Limb (tissue), 2 donors: ENCODE measurements at regions not wholly inside any gene's neighbourhood (a gene's known extent, or its start where the extent isn't known, plus 50 kb on each side); places are given as distances from the start of the nearest gene placed in this dataset.

Source experiments
- DNase-seq, 2 donors: peaks; one replicate each; pipeline ENCODE4 v3.0.0-alpha.2; 2016; ENCODE audit errors: extremely low spot score in 2 of 2

DNA sequence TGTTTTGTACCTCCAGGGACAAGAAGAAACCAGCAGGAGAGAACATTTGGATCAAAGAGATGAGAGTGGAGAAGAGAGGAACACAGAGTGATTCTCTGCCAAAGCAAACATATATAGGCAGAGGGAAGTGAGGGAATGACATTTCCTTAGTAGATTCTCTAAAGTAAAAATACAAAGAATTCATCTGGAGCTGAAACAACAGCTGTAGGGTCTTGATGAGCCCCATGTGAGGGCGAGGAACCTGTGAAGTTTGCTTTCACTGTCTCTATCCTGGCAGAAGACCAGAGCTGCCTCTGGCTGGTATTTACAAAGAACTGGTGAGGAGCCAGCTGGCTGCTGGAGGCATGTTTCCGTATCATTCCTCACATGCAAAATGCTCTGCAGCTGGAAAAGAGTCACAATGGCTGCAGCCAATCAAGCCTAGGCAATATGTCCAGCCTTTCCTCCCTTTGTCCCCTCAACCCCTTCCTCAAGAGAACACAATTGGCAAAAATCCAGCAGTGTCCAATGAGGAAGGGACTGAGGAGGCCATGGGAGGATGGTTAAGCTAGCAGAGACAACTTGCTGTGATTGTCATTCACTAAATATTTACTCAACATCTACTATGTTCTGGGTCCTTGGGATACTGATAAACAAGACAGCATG, 122.5 kb downstream of the PHLDA1 start:
- DNase-seq = peak; percentile 82 to 93

DNA sequence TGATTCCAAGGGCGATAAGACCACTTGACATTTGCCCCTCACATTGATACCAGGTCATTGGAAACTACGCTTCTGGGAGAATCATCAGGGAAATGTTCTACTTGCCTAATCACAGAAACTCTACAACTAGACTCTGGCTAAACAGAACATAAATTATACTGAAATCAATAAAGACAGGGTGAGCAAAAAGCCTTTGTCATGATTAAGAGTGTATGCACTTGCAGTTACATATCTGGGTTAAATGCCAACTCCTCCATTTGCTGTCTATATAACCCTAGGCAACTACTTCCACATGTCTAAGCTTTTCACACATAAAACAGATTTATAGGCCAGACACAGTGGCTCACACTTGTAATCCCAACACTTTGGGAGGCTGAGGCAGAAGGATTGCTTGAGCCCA, 125.7 kb downstream of the PHLDA1 start:
- DNase-seq = no peak

DNA sequence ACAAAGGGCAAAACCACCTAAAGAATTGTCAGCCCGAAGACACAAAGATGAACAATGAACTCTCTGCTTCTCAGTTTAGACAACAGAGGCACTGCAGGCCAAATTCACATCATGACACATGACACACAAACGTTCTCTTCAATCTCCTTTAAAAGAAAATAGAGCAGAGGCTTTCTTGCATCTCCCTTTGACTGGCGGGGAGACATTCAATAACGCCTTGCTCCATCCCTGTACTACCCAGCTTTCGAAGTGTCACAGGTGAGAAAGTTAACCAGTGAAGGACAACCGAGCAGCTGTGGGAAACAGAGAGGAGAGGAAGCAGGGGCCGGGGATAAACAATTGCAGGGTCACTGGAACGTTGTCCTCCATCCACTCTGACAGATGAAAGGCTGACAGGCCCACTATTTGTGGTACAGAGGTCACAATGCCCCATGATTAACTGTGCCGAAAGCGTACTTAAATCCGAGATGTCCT, 130.8 kb downstream of the PHLDA1 start:
- DNase-seq = no peak

DNA sequence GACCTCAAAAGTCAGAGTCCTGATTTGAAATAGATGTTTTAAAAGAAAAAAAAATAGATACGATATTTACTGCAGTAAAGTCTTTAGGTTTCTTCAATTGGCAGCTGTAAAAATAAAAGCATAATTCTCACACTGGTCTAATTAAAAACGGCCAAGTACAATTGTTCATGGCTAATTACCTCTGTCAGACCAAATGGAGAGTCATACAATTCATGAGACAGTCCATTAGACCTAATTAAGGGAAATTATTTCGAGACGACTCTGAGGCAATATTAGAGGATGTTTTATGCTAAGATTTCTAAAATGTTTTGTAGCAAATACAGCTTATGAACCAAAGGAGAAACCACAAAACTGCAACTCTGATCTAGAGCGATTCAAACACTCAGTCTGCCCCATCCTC, 131.3 kb downstream of the PHLDA1 start:
- no peak for DNase-seq

DNA sequence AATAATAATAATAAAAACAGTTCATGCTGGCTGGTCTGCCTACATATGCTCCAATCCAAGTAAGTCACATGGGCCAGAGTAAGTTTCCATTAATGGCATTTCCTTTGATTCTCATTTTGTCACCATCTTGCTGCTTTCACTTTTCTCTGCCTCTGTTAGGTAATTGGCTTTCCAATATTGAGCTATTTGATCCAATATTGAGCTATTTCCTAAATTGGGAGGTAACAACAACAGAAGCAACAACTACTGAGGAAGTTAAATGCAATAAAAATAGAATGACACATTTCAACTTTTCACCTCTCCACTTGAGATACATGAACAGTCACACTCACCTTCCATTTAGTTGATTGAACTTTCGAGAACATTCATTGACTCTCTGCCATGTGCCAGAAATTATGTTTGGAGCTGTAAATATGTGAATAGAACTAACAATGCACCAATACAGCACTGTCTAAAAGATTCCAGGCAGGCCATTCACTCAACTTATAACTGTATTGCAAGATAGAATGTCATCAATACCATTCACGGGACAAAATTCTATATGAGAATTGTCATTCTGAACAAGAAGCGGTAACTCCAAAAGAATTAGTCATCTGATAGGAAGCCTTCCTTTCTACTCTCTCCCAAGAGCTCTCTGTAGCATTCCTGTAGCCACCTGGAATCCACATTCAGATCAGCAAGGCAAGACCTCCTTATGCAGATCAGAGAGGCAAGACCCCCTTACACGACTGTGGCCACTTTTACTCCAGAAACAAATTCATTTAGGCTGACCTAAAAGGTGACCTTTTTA, 136.4 kb downstream of the PHLDA1 start:
- DNase-seq = no peak

DNA sequence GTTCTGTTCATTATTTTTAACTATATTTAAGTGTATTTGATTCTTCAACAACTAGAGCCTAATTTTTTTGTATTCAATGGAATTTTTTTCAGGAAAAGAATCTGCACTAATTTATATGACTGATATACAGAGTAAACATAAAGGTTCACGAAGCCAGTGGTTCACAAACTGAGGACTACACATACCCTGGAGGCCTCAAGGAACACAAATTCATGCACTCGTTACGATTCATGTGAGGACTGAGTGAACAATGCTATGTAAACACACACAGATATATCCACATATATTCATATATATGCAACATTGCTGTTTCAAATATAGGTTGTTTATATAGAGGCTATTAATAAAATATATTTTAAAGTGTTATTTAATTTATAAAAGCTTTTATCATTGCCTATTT, 137.8 kb downstream of the PHLDA1 start:
- DNase-seq = no peak

DNA sequence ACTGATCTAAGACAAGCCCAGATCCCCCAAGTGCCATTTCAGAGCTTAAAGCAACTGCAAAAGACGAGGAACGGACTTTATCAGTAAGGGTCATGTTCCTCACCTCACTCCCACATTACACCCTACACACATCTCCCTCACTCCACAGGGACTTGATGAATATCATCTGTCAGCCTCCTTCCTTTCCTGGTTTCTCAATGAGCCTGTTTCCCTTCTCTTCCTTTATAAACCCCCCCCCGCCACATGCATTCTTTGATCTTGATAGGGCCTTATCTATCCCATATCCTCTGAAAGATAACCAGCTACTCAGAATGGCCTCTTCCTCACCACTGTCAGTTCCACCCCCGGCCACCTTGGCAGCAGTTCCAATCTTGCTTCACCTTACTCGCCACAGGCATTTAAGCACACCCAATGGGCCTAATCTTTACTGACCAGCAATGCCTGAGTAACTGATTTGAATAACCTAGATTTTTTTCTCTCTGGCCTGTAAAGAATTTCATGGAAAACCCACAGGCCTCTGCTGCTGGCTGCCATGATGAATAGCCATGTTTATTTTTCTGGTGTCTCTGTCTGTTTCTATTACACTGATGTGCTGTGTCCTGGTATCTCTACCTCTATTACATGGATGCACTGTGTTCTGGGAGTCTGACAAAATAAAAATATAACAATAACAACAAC, 138.7 kb downstream of the PHLDA1 start:
- DNase-seq = no peak

DNA sequence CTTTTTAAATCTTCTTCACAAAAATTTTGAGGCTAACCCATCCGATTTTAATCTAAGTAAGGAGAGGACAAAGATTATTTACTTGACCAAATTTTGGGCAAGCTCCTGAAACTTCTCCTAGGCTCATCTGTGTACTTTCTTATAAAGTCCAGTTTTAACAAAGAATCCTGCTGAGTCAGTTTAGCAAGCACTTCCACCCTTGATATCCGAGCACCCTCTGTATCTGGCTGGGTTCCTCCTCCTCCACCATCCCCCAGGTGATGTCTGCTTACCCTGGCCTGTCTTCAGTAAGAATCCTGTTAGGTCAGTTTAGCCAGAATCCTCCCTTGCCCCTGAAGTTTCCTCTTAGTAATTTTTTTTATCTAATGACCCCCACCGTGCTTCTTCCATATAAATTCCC, 140.5 kb downstream of the PHLDA1 start:
- no peak for DNase-seq

DNA sequence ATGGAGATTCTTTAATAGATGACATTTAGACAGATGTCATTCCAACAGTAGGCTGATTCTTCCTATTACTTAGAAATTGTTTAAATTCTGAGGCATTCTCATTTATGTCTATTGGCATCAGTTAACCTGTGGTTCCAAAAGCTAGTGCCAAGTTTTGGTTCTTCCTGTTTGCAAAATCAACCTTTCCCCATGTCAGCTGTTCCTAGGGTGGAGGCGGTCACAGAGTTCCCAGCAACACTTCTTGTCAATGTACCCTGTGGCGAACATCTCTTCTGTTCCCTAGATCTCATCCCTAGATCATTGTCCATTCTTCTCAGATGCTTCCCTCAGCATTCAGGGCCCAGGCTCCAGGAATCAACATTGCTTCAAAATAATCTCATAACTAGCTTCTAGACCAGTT, 140.9 kb downstream of the PHLDA1 start:
- DNase-seq = no peak

DNA sequence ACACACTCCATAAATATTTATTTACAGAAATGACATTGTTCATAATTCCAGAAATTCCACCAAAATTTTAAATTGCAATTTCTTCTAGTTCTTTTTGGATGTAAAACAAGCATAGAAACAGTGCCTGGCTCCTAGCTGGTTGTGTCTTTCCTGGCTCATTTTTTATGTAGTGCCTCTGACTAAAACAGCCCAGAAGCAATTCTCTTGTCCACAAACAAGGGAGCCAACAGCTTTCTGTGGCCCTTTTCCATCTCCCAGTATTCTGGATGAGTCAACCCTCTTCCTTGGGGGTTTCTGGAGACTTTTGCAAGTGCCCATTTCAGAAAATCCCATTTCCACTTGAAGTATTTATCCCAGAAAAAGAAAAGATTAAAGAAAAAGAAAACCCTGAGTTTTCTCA, 141.4 kb downstream of the PHLDA1 start:
- DNase-seq = no peak

DNA sequence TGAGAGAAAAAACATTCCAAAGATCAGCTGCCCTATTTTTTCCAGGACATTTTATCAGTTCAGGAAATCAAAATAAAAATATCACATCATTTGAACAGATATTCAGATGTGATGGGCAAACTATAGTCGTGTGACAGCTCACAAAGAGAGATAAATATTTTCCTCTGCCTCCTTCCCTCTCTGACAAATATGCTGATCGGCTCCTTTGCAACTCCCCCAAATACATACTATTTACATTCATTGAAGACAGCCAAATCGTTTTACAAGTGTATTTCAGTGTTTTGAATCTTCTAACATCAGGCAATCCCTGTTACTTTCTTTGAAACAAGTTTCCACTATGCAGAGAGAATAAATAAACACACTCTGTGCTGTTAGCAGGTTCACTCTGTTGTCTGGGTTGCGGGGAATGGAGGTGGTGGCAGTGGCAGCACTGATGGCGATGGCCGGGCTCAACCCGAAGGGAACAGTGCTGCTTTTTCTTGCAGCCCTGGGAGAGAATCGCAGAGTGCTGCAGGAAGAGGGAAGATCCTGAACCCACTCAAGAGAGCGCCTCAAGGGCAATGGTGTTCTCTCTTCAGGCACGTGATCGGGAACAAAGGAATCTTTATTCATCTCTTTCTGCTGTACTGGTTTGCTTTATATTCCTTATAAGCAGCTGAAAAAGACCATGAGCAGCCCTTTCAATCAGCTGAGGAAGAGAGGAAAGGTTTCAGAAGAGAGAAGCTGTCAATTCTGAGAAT, 142.5 kb downstream of the PHLDA1 start:
- peak in 1 of 2 donors; percentile 54 for DNase-seq

DNA sequence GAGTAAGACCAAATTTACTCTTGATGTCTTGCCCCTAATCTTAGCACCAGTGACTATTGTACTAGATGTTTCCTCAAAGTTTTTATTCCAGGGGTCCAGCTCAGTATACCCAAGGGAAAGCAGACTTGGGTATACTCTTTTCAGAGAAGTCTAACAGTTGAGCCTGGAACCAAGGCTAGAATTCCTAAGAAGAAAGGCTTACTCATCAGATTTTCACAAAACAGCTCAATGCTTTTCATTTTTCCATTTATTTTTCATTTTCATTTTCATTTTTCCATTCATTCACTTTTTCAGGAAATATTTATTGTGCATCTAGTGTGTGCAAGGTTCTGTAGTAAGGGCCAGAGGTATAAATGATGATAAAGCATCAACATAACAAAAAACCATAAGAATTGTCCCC, 143.2 kb downstream of the PHLDA1 start:
- DNase-seq = no peak

DNA sequence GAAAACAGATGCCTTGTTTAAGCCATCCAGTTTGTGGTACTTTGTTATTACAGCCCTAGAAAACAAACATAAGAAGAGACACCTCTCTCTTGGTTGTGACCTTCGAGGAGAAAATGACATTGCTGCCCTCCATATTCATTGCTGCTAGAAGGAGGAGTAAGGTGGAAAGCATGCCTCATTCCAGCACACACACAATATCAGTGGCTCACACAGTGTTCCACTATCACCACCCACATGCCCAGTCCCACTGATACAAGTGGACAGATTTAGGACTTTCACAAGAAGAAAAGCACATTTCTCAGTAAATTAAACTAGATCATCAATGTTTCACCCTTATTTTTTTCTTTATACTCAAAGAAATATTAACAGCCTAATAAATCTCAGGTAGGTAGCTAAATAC, 143.6 kb downstream of the PHLDA1 start:
- no peak for DNase-seq

DNA sequence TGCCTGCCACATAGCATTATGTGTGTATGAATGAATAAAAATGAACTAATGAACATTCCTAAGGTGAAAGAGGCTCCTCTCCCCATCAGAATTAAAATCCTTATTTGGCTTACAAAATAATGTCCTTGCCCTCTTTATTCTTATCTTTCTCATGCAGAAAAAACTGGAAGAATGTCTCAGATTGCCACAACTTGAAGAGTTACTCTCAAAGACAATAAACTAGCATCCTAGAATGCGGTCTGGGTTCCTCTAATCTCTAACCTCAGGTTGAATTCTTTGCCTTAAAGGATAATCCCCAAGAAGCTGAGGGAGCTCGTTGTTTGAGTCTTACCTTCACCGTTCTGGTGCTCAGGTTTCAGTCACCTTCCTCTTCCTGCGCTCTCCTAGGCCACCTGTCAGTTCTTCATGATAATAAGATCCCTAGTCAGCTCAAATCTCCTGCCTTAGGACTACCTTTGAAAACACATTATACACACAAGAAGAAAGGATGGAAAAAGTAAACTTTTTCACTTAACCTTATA, 147.1 kb downstream of the PHLDA1 start:
- DNase-seq = no peak

DNA sequence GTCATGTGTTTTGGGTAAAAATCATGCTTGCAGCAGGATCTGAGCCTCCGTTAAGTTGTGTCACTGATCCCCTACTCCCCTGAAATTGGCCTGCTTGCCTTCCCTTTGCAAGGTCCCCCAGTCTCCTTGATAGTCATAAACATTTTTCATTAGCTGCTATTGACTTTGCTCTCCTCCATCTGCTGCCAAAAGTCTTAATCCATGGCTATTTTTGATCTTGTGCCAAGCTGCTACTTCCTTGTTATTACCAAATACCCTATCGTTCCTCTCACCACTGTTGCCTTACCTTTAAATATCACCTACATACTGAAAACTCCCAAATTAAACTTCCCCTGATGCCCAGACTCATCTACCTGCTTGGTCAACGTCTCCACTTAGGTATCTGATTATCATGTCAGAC, 148.3 kb downstream of the PHLDA1 start:
- no peak for DNase-seq

DNA sequence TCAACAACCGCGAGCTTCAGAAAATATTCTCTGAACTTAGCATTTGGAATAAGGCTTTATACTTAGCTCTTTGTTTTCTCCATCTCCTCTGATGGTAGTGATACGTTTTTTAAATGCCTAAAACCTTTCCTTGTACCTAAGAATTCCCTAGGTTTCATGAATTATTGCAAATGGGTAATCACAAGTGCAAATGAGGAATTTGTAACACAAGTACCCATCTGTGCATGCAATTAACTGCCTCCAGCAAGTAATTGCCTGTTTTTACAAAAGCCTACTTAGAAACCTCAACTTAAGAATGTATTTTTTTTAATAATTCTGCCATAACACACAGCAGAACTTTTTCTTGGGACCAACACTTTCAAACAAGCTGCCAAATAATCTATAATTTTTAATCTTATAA, 149.2 kb downstream of the PHLDA1 start:
- no peak for DNase-seq

DNA sequence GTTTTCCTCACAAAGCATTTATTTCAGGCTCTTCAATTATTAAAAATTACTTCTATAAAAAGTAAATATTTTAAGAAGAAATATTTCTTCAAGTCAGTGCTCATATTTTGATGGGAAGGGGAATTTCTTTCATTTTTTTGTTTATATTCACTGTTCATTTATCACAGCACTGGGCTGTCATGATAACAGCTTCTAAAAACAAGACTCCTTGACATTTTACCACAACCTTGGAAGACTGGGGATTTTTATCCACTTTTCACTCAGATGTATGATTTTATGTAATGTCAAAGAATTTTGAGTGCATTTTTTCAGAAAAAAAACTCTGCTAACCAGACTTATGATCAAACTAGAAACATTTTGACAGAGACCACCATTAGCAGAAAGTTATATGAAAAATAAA, 149.7 kb downstream of the PHLDA1 start:
- no peak for DNase-seq

DNA sequence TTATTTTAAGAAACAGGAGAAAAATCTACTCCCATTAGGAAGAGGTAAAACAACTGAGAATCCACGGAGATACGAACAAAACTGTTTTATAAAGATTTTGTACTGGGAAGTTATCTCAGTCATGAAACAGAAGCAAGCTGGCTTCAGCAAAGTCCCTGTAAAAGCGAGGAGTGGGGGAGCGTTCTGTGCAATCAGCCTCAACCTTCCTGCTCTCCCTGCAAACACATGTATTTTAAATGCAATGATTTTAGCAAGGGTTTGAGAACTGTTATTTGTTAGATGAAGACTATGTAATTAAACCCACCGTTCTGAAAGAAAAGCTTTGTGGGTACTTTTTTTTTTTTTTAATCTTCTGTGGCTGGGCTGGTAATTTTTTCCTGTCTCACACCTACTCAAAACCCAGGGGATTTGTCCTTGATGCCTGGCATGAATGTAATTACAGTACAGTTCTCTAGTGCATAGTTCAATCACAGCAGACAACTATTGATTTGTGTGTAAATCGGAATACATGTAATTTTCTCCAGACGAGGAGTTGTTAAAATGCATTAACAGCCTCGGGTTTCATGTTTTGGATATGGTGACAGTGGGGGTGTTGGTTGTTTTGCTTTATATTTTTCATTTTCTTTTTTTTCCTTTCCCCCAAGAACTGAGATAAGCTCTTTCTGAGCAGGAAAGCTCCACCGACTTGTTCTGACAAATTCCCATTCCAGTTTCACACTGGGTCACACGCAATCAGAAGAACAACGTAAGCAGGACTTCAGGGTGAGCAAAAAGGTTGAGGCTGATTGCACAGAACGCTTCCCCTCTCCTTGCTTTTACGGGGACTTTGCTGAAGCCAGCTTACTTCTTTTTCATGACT, 153.6 kb downstream of the PHLDA1 start:
- no peak for DNase-seq

DNA sequence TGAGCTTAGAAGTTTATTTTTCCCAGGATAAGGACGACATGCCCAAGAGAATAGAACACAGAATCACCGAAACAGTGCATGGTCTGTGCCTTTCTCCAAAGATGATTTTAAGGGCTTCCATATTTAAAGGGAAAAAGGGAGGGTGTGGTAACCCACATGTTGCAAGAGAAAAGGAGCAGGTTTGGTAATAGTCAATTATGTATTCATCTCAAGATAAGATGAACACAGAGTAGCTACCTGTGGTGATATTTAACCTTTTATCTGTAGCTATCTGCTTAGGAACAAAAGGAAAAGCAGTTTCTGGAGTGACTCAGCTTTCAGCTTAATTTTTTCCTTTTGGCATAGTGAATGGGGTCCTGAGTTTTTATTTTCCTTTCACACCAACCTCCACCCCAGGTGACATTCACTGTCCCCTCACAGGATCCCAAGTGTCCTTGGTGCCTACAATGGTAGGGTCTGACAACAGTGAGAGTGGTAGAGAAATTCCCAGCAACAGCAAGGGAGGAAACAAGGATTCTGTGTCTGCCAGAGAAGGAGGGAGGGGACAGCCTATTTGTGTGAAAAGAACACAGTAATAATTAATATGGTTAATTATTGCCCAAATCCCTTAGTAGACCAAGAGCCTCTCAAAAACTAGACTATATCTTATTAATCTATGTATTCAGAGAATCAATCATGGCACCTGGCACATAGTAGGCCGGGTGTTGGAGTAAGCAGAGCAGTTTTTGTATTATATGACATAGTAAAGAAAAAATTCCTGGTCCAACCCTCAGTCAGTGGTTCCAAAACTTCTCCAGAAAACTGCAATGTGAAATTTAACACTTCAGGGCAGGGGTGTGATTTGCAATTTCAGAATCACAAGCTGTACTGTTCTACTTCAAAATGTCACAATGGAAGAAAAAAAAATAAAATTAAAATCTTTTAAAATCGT, 154.5 kb downstream of the PHLDA1 start:
- peak in 1 of 2 donors; percentile 31 for DNase-seq

DNA sequence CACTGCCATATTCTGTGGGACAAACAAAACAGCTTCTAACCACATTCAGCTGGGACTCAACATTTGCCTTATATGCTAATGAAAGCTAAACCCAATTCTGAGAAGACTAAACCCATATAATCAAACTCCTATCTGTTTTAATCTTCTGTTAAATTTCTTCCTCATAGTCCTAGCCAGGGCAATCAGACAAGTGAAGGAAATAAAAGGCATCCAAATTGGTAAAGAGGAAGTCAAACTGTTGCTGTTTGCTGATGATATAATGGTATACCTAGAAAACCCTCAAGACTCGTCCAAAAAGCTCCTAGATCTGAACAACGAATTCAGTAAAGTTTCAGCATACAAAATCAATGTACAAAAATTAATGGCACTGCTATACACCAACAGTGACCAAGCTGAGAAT, 157.1 kb downstream of the PHLDA1 start:
- no peak for DNase-seq
